ENCODE measurements at regions not wholly inside any gene's neighbourhood (a gene's known extent, or its start where the extent isn't known, plus 50 kb on each side); places are given as distances from the start of the nearest gene placed in this dataset.

- TF ChIP-seq POLR2A (IDR thresholded peaks at IDR 0.05) (no peak), EP300 (IDR thresholded peaks at IDR 0.05) (no peak)
Observed at GRCh38 chr14:53468876-53469275, 315.8 kb upstream of the DDHD1 start.
